ENCODE measurements at regions not wholly inside any gene's neighbourhood (a gene's known extent, or its start where the extent isn't known, plus 50 kb on each side); places are given as distances from the start of the nearest gene placed in this dataset.

DNA sequence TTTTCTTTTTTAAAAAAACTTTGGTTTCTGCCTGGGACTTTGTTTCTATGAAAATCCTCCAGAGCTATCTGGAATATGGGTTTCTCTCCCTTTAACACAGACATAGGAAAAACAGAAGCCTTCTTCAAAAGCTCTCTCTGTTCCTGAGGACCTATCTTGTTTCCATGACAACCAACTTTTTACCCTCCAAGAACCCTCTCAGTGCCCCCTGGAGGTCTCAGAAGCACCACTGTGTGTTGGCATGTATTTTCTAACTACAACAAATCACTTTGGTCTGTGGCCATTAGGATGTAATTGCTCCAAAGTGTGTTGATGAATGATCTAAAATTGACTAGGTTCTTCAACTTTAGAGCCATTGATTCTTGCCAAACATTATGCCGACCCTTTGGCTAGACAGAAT lies 1331.6 kb downstream of the ADGRL3 start:
- DNase-seq (ENCODE audit: low read depth), result no peak
- H3K4me3 ChIP-seq (ENCODE audit: low read depth, low read length), result no peak overlapping the region
- TF ChIP-seq, protein P1, sequence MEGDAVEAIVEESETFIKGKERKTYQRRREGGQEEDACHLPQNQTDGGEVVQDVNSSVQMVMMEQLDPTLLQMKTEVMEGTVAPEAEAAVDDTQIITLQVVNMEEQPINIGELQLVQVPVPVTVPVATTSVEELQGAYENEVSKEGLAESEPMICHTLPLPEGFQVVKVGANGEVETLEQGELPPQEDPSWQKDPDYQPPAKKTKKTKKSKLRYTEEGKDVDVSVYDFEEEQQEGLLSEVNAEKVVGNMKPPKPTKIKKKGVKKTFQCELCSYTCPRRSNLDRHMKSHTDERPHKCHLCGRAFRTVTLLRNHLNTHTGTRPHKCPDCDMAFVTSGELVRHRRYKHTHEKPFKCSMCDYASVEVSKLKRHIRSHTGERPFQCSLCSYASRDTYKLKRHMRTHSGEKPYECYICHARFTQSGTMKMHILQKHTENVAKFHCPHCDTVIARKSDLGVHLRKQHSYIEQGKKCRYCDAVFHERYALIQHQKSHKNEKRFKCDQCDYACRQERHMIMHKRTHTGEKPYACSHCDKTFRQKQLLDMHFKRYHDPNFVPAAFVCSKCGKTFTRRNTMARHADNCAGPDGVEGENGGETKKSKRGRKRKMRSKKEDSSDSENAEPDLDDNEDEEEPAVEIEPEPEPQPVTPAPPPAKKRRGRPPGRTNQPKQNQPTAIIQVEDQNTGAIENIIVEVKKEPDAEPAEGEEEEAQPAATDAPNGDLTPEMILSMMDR (IDR thresholded peaks at IDR 0.05; ENCODE audit: low read depth, low read length, missing control alignments), result no peak

DNA sequence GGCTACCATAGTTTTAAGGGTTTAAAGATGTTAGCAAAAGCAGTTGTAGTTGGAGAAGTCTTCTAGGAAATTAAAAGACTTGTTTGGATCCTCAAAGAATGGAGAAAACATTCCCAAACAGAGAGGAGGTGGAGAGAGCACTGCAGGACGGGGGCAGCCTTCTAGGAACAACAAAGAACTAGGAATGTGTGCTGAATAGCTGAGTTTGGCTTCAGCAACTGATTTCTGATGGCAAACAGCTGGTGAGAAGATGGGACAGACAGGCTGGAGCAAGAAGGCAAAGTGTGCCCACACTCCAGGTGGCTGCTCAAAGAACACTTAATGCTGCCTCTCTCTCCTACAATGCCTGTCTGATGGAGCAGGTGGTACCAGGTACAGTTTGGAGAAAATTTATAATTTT lies 1331.1 kb downstream of the ADGRL3 start:
- H3K4me3 ChIP-seq (ENCODE audit: low read depth, low read length), result no peak overlapping the region
- TF ChIP-seq, protein P1 (IDR thresholded peaks at IDR 0.05; ENCODE audit: low read depth, low read length, missing control alignments), result no peak
- DNase-seq (ENCODE audit: low read depth), result no peak

DNA sequence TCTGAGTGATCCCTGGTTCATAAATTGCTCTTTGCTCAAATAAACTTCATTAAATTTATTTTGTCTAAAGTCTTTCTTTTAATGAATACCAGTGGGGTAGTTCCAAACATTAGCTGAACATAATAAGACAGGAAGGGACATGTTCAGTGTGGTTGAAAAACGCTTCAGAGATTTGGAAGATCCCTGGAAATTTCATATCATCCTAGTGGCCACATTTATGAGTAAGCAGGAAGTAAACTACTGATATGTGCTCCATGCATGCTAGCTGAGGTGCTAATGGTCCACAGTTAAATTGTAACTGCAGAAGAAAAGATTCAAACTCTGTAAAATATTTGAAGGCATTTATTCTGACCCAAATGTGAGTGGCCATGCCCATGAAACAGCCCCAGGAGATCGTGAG lies 1328.7 kb downstream of the ADGRL3 start:
- no peak overlapping the region for H3K4me3 ChIP-seq (ENCODE audit: low read depth, low read length)
- no peak for DNase-seq (ENCODE audit: low read depth)
- TF ChIP-seq, protein P1 (IDR thresholded peaks at IDR 0.05; ENCODE audit: low read depth, low read length, missing control alignments), result no peak

DNA sequence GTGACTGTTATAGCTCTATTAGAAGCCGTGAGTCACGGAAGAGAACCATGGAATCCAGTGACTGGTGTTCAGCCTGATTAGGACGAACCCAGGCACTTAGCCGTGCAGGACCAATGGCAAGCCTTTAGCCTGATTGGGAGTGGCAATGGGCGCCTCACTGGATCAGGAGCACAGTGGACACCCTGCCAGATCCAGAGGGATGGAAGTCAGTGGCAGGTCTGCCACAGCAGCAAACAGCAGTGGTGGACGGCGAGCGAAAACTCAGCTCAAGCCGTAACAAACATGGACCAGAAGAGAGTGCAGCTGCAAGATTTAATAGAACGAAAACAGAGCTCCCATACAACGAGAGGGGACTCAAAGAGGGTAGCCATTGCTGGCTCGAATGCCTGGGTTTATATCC lies 1326.5 kb downstream of the ADGRL3 start:
- TF ChIP-seq, protein P1 (IDR thresholded peaks at IDR 0.05; ENCODE audit: low read depth, low read length, missing control alignments), result no peak
- DNase-seq (ENCODE audit: low read depth), result no peak
- no peak overlapping the region for H3K4me3 ChIP-seq (ENCODE audit: low read depth, low read length)

DNA sequence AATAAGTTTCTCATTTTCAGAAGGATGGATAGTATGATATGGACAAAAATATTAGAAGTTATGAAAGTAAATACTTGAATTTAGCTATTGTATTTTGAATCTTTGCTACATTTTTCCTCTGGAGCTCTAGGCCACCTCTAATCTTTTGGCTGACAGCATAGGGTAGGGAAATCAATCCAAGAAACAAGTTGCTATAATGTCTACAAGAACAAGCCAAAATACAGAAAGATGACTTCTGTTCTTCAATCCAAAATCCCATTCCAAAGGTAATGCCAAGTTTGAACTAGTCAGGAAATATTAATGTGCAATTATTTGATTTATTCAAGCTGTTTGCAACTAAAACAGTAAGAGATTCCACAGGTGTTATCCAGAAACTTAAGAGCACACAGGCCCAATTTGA lies 1323.1 kb downstream of the ADGRL3 start:
- no peak for DNase-seq (ENCODE audit: low read depth)
- TF ChIP-seq, protein P1 (IDR thresholded peaks at IDR 0.05; ENCODE audit: low read depth, low read length, missing control alignments), result no peak

DNA sequence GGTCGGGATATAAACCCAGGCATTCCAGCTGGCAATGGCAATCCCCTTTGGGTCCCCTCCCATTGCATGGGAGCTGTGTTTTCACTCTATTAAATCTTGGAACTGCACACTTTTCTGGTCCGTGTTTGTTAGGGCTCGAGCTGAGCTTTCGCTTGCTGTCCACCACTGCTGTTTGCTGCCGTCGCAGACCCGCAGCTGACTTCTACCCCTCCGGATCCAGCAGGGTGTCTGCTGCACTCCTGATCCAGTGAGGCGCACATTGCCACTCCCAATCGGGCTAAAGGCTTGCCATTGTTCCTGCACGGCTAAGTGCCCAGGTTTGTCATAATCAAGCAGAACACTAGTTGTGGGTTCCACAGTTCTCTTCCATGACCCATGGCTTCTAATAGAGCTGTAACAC lies 1322.1 kb downstream of the ADGRL3 start:
- no peak overlapping the region for H3K4me3 ChIP-seq (ENCODE audit: low read depth, low read length)
- TF ChIP-seq, protein P1 (IDR thresholded peaks at IDR 0.05; ENCODE audit: low read depth, low read length, missing control alignments), result no peak
- DNase-seq (ENCODE audit: low read depth), result no peak

More for the DNA sequence above, 1323.1 kb downstream of the ADGRL3 start:
- no peak overlapping the region for H3K4me3 ChIP-seq (ENCODE audit: low read depth, low read length)

DNA sequence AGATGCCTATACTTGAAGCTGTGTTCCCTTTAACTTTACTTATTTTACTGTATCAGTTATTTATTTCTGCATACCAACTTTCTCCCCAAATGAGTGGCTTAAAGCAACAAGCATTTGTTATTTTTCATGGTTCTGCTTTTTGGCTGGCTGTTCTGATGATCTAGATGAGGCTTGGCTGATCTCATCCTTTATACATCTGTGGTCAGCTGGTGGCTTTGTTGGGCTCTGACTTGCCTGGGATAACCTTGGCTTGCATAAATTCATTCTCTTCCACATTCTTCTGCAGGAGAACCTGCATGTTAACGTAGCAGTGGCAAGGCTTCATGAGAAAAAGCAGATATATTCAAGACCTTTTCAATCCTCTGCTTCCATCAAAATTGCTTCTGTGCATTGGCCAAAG lies 1317.6 kb downstream of the ADGRL3 start:
- DNase-seq (ENCODE audit: low read depth), result no peak
- TF ChIP-seq, protein P1 (IDR thresholded peaks at IDR 0.05; ENCODE audit: low read depth, low read length, missing control alignments), result no peak
- no peak overlapping the region for H3K4me3 ChIP-seq (ENCODE audit: low read depth, low read length)

Measured in GM12864 (cell line).